Stimulated activated memory B cell treated with anti-CD40 and anti-IgM and Interleukin-4, amounts not matched to agents 10 μg/mL and 1 μg/mL and 100 μg/mL, for 72 hours (primary cell): ENCODE measurements at regions not wholly inside any gene's neighbourhood (a gene's known extent, or its start where the extent isn't known, plus 50 kb on each side); places are given as distances from the start of the nearest gene placed in this dataset.

Source experiments
- ATAC-seq: fragments of 150-1000 bp; cut with Tn5 transposase; 2 replicates; pipeline ENCODE4 v1.10.0; 2021
- H3K27ac Mint-ChIP-seq: one replicate; pipeline ENCODE4 v1.8.0; 2022; ENCODE audit warnings: mild to moderate bottlenecking, mixed read lengths
- H3K27me3 Mint-ChIP-seq: one replicate; pipeline ENCODE4 v1.8.0; 2022; ENCODE audit warnings: mixed read lengths
- H3K36me3 Mint-ChIP-seq: one replicate; pipeline ENCODE4 v1.8.0; 2022; ENCODE audit warnings: mixed read lengths
- H3K4me1 Mint-ChIP-seq: one replicate; pipeline ENCODE4 v1.8.0; 2022; ENCODE audit warnings: mixed read lengths
- H3K4me3 Mint-ChIP-seq: one replicate; pipeline ENCODE4 v1.8.0; 2022; ENCODE audit warnings: mild to moderate bottlenecking, moderate library complexity, mixed read lengths
- H3K9me3 Mint-ChIP-seq: one replicate; pipeline ENCODE4 v1.8.0; 2022; ENCODE audit warnings: mixed read lengths

GRCh38 chr3:177820683-177821316 is 623.5 kb upstream of the TBL1XR1 start:
- Mint-ChIP-seq H3K27ac (peak overlapping the region; percentile 67), H3K9me3 (no peaks in the 10 kb centered on the region), H3K27me3 (no peaks in the 10 kb centered on the region), H3K36me3 (no peaks in the 10 kb centered on the region), H3K4me1 (peaks cover 20% of the 10 kb centered on the region), H3K4me3 (peak overlapping the region; percentile 41)
- peak; percentile 85 for ATAC-seq

GRCh38 chr3:177822681-177823096 is 625.4 kb upstream of the TBL1XR1 start:
- Mint-ChIP-seq H3K4me3 (no peak overlapping the region), H3K36me3 (no peaks in the 10 kb centered on the region), H3K27ac (peak overlapping the region; percentile 10), H3K9me3 (no peaks in the 10 kb centered on the region), H3K4me1 (peaks cover 24% of the 10 kb centered on the region), H3K27me3 (no peaks in the 10 kb centered on the region)
- no peak for ATAC-seq

DNA sequence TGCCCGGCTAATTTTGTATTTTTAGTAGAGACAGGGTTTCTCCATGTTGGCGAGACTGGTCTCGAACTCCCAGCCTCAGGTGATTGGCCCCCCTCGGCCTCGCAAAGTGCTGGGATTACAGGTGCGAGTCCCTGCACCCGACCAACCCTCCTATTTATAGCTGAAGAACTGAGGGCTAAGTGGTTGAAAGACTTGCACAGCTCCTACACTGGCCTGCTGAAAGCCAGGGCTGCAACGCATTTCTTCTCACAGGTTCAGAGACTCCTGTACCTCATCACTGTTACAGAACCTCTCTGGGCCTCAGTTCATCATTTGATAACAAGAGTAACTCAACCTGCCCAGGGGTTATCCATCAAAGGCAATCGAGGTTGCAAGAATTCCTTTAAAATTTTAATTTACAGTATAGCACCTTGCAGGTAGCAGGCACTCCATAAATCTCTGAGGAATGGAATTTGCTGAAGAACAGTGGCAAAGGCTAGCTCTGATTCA is 626.5 kb upstream of the TBL1XR1 start:
- no peaks in the 10 kb centered on the region for H3K9me3 Mint-ChIP-seq
- no peaks in the 10 kb centered on the region for H3K36me3 Mint-ChIP-seq
- peak overlapping the region; percentile 58 for H3K27ac Mint-ChIP-seq
- peaks cover 27% of the 10 kb centered on the region for H3K4me1 Mint-ChIP-seq
- ATAC-seq: no peak
- no peaks in the 10 kb centered on the region for H3K27me3 Mint-ChIP-seq
- no peak overlapping the region for H3K4me3 Mint-ChIP-seq

DNA sequence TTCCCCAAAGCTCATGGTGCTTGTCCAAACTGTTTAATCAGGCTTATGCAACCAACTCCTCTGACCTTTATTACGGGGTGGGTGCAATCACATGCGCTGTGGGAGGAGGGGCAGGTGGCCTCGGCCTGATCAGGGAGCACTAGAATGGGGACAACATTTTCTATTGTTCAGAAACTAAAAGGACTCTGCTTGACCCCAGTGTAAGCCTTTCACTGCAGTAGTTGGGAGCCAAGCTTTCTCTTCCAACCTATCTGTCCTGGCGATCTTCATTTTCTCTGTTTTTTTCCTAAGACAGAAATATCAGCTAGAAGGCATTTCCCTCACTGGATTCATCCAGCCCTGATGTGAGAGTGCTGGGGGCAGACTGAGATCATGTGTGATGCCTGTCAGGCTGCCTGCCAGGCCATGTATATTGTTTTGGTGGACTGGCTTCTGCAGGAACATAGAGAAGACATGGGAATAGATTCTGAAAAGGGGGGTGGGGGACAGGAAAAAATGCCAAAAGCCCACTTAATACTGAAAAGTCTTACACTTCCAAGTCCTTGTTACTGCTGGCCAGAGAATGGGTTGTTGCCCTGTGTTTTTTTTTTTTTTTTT is 627.0 kb upstream of the TBL1XR1 start:
- Mint-ChIP-seq H3K36me3 (no peaks in the 10 kb centered on the region), H3K27ac (peak overlapping the region; percentile 58), H3K27me3 (no peaks in the 10 kb centered on the region), H3K4me1 (peaks cover 27% of the 10 kb centered on the region), H3K9me3 (no peaks in the 10 kb centered on the region), H3K4me3 (no peak overlapping the region)
- no peak for ATAC-seq

DNA sequence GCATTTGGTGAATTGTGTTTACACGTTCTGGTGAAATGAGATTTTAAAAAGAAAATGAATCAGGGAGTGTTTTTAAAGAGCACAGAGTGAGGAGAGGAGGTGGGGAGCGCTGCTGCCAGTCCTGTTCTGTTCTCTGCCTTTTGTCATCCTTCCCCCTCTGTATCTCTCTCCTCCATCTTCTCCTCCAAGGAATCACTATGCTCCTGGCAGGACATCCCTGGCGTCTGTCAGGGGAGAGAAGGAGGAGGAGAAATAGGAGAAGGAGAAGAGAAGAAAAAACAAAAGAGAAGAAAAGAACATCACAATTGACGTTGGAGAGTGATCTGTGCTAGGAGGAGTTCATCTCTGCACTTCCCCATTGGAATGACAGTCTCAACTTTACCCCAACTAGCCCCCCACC is 627.6 kb upstream of the TBL1XR1 start:
- Mint-ChIP-seq H3K9me3 (no peaks in the 10 kb centered on the region), H3K27me3 (no peaks in the 10 kb centered on the region), H3K27ac (peak overlapping the region; percentile 58), H3K4me1 (peaks cover 24% of the 10 kb centered on the region), H3K36me3 (no peaks in the 10 kb centered on the region), H3K4me3 (no peak overlapping the region)
- ATAC-seq: no peak

DNA sequence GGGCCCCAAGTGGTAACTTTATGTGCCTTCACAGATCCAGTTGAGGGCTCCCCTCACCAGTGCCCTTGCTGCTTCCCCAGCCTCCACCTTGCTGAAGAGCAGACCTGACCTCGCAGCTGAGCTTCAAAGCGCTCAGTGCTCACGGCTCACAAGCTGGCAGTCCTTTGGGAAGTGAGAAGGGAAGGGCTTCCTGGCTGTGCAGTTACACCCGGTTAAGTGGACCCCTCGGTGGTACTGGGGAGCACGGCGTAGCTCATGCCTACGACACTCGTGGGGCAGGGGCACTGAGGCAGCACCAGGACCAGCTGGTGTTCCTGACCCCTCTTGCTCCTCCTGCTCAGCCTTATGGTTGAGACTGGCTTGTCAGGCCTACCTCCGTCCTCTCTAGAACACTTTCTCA is 629.0 kb upstream of the TBL1XR1 start:
- Mint-ChIP-seq H3K4me1 (peaks cover 10% of the 10 kb centered on the region), H3K36me3 (no peaks in the 10 kb centered on the region), H3K27me3 (no peaks in the 10 kb centered on the region), H3K4me3 (no peak overlapping the region), H3K27ac (no peak overlapping the region), H3K9me3 (no peaks in the 10 kb centered on the region)
- ATAC-seq: no peak

DNA sequence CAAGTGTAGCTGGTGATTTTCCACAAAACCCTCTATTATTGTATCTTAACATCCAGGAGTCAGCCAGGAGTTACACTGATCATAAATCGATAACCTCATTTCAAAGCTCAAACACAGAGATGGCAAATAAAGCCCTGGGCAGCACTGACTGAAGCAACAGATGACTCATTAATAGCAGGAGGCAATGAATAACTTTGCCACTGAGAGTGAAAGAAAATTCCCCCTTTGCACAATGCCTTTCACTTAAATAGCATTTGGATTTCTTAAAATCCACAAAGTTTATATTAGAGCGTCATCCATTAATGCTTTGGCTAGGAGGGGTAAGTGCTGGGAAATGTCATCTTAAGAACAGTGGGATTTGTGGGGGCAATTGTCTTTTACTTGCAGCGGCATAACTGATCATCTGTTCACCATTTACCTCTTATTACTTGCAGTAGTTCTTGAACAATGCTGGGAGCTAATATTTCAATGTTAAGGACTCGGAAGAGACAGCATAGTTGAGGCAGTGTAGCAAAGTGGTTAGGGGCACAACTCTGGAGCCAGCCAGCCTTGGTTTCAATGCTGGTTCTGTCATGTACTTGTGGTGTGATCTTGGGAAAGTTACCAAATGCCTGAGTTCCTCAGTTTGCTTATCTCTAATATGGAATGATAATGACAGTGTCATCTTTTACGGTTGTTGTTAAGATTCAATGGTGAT is 630.4 kb upstream of the TBL1XR1 start:
- peak overlapping the region; percentile 13 for H3K27ac Mint-ChIP-seq
- no peaks in the 10 kb centered on the region for H3K9me3 Mint-ChIP-seq
- no peaks in the 10 kb centered on the region for H3K27me3 Mint-ChIP-seq
- H3K4me1 Mint-ChIP-seq: peaks cover 8% of the 10 kb centered on the region
- peak; percentile 46 for ATAC-seq
- H3K36me3 Mint-ChIP-seq: no peaks in the 10 kb centered on the region
- H3K4me3 Mint-ChIP-seq: no peak overlapping the region

DNA sequence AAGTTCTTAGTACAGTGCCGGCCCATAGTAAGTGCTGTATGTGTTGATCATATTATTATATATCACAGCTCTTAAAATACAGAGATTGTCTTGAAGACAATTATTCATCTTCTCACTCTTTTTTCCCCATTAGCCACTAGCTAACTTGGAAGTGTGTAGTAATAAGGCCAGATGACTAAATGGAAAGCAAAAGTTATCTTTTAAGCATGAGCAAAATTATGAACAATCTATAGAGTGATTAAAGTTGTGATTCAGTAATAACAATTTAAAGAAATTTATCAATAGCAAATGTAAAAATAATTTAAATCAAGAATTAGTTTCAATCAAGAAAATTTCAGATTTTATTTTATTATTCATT is 630.9 kb upstream of the TBL1XR1 start:
- Mint-ChIP-seq H3K9me3 (no peaks in the 10 kb centered on the region), H3K36me3 (no peaks in the 10 kb centered on the region), H3K4me3 (no peak overlapping the region), H3K4me1 (peaks cover 8% of the 10 kb centered on the region), H3K27ac (no peak overlapping the region), H3K27me3 (no peaks in the 10 kb centered on the region)
- ATAC-seq: no peak

- no peak overlapping the region for H3K27ac Mint-ChIP-seq
- no peak overlapping the region for H3K4me3 Mint-ChIP-seq
- H3K4me1 Mint-ChIP-seq: peaks cover 8% of the 10 kb centered on the region
- no peaks in the 10 kb centered on the region for H3K36me3 Mint-ChIP-seq
- no peaks in the 10 kb centered on the region for H3K27me3 Mint-ChIP-seq
- ATAC-seq: no peak
- no peaks in the 10 kb centered on the region for H3K9me3 Mint-ChIP-seq
Measured at GRCh38 chr3:177830411-177830849, 633.1 kb upstream of the TBL1XR1 start.

GRCh38 chr3:177831361-177831760 is 634.1 kb upstream of the TBL1XR1 start:
- H3K27ac Mint-ChIP-seq: no peak overlapping the region
- no peaks in the 10 kb centered on the region for H3K36me3 Mint-ChIP-seq
- no peak overlapping the region for H3K4me3 Mint-ChIP-seq
- no peaks in the 10 kb centered on the region for H3K27me3 Mint-ChIP-seq
- H3K9me3 Mint-ChIP-seq: no peaks in the 10 kb centered on the region
- ATAC-seq: no peak
- peaks cover 8% of the 10 kb centered on the region for H3K4me1 Mint-ChIP-seq

DNA sequence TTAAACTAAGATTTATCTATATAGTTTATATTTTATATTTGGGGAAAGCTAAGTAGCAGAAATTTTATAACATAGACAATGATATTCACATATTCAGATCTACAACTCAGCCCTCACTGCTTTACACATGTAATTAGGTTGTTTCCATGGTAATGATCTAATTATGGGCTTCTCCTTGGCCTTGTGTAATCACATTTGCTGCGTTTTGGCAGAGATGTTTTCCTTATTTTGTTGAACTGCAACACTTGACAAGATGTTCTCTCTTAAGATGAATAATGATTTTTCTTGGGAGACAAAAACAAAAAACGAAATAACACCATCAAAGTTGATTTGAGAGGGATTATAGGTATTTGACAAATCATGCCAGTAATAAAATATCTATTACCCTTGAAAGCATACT is 635.6 kb upstream of the TBL1XR1 start:
- Mint-ChIP-seq H3K27ac (no peak overlapping the region), H3K27me3 (no peaks in the 10 kb centered on the region), H3K4me3 (no peak overlapping the region), H3K4me1 (peaks cover 1% of the 10 kb centered on the region), H3K9me3 (no peaks in the 10 kb centered on the region), H3K36me3 (no peaks in the 10 kb centered on the region)
- ATAC-seq: no peak

GRCh38 chr3:177833332-177833731 is 636.0 kb upstream of the TBL1XR1 start:
- H3K9me3 Mint-ChIP-seq: no peaks in the 10 kb centered on the region
- H3K27ac Mint-ChIP-seq: no peak overlapping the region
- no peaks in the 10 kb centered on the region for H3K27me3 Mint-ChIP-seq
- ATAC-seq: no peak
- no peak overlapping the region for H3K4me3 Mint-ChIP-seq
- no peaks in the 10 kb centered on the region for H3K36me3 Mint-ChIP-seq
- no peaks in the 10 kb centered on the region for H3K4me1 Mint-ChIP-seq

DNA sequence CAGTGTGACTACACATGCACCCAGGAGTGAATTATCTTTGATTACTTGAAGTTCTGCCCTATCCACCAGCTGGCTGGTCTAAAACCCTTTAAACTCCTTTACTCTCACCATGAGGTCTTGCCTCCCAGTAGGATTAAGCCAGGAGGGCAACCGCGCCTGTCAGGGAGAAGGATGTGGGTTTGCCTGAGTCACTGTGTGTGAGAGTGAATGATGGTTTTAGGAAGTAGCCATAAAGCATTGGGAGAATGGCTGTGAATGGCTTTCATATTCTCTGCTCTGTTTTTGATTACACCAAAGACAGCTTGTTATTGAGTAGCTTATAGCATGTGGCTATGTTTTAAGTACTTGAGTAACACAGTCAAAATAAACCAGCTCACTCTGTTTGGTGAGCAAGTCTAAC is 637.7 kb upstream of the TBL1XR1 start:
- Mint-ChIP-seq H3K4me1 (no peaks in the 10 kb centered on the region), H3K9me3 (no peaks in the 10 kb centered on the region), H3K27ac (no peak overlapping the region), H3K27me3 (no peaks in the 10 kb centered on the region), H3K36me3 (no peaks in the 10 kb centered on the region), H3K4me3 (no peak overlapping the region)
- no peak for ATAC-seq

GRCh38 chr3:177835917-177836316 is 638.6 kb upstream of the TBL1XR1 start:
- Mint-ChIP-seq H3K27me3 (no peaks in the 10 kb centered on the region), H3K4me3 (no peak overlapping the region), H3K4me1 (no peaks in the 10 kb centered on the region), H3K9me3 (no peaks in the 10 kb centered on the region), H3K27ac (no peak overlapping the region), H3K36me3 (no peaks in the 10 kb centered on the region)
- no peak for ATAC-seq

- no peaks in the 10 kb centered on the region for H3K27me3 Mint-ChIP-seq
- H3K36me3 Mint-ChIP-seq: no peaks in the 10 kb centered on the region
- no peaks in the 10 kb centered on the region for H3K9me3 Mint-ChIP-seq
- H3K4me3 Mint-ChIP-seq: no peak overlapping the region
- no peaks in the 10 kb centered on the region for H3K4me1 Mint-ChIP-seq
- H3K27ac Mint-ChIP-seq: no peak overlapping the region
- no peak for ATAC-seq
Measured at GRCh38 chr3:177836671-177837070, 639.4 kb upstream of the TBL1XR1 start.
